Testis (tissue), 2 donors: ENCODE measurements at regions not wholly inside any gene's neighbourhood (a gene's known extent, or its start where the extent isn't known, plus 50 kb on each side); places are given as distances from the start of the nearest gene placed in this dataset.

Source experiments
- DNase-seq: peaks from one replicate; pipeline ENCODE4 v3.0.0-alpha.2; 2019
- H3K27ac ChIP-seq, 2 donors: fragments of 200-600 bp; sonication (generic); one replicate each; pipeline ENCODE4 v1.5.1; 2019
- H3K27me3 ChIP-seq: fragments of 200-600 bp; sonication (generic); one replicate; pipeline ENCODE4 v1.5.1; 2019
- H3K36me3 ChIP-seq: fragments of 200-600 bp; sonication (generic); one replicate; pipeline ENCODE4 v1.5.1; 2017; ENCODE audit warnings: low read depth; ENCODE audit errors: missing control alignments
- H3K4me1 ChIP-seq: fragments of 200-600 bp; sonication (generic); one replicate; pipeline ENCODE4 v1.5.1; 2019
- H3K4me3 ChIP-seq, 2 donors: fragments of 200-600 bp; sonication (generic); one replicate each; pipeline ENCODE4 v1.5.1; 2017 to 2019
- H3K9me3 ChIP-seq: fragments of 200-600 bp; sonication (generic); one replicate; pipeline ENCODE4 v1.5.1; 2017
- POLR2A ChIP-seq: fragments of 450-650 bp; IDR thresholded peaks from one replicate; pipeline ENCODE4 v1.6.1; 2017; ENCODE audit warnings: antibody characterized with exemption, mild to moderate bottlenecking, moderate library complexity
- WGBS, 2 donors: methylation state at CpG; one replicate each; pipeline ENCODE4 v1.1.5; 2018; 5-methylcytosine and 5-hydroxymethylcytosine counted together
- intact Hi-C: fragments of 100-400 bp; cut with DNase I; formaldehyde crosslinking; loops from one replicate; pipeline ENCODE4 v1.15.1; 2023; ENCODE audit warnings: low total_unique reads
- TF ChIP-seq, protein P1 (sequence below), 3 experiments: fragments of 450-650 bp in 2 of 3; fragments of 200-600 bp in 1 of 3; sonication (generic) in 1 of 3; IDR thresholded peaks; one replicate each; pipeline ENCODE4 v1.5.1; 2016 to 2019; ENCODE audit warnings: antibody characterized with exemption in 3 of 3, mild to moderate bottlenecking in 2 of 3, moderate library complexity in 1 of 3

- Histone ChIP-seq H3K36me3 (no peaks in the 10 kb centered on the region), H3K27ac (no peak overlapping the region), H3K4me1 (no peaks in the 10 kb centered on the region), H3K27me3 (no peaks in the 10 kb centered on the region), H3K4me3 (no peak overlapping the region), H3K9me3 (no peaks in the 10 kb centered on the region)
- DNase-seq = no peak
- intact Hi-C loops = no loop called here
- TF ChIP-seq, protein P1, sequence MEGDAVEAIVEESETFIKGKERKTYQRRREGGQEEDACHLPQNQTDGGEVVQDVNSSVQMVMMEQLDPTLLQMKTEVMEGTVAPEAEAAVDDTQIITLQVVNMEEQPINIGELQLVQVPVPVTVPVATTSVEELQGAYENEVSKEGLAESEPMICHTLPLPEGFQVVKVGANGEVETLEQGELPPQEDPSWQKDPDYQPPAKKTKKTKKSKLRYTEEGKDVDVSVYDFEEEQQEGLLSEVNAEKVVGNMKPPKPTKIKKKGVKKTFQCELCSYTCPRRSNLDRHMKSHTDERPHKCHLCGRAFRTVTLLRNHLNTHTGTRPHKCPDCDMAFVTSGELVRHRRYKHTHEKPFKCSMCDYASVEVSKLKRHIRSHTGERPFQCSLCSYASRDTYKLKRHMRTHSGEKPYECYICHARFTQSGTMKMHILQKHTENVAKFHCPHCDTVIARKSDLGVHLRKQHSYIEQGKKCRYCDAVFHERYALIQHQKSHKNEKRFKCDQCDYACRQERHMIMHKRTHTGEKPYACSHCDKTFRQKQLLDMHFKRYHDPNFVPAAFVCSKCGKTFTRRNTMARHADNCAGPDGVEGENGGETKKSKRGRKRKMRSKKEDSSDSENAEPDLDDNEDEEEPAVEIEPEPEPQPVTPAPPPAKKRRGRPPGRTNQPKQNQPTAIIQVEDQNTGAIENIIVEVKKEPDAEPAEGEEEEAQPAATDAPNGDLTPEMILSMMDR (IDR thresholded peaks at IDR 0.05) = no peak
- TF ChIP-seq POLR2A = no peak
- WGBS, 2 donors = 85 to 93% methylated on average over 2 of the region's 2 CpGs
Observed at GRCh38 chr5:155268770-155269425, 255.3 kb downstream of the KIF4B start.

DNA sequence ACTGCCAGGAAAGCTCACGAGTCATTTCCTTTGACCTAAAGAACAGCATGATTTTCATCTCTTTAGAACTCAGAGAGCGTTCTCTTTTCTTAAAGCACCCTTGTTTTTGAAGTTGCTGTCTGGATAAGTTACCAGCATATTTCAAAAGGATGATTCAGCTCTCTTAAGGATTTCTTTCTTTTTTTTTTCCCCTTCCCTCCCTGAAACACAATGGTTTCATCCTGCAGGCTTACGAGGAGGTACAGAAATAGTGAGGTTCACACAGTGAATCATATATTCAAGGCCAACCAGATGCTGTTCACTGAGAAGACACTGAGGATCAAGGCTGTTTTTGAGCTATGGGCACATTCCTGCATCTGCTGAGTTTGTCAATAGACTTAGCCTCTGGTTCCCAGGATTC lies 257.2 kb downstream of the KIF4B start:
- TF ChIP-seq, protein P1 (IDR thresholded peaks at IDR 0.05) = no peak
- TF ChIP-seq POLR2A = no peak
- no peaks in the 10 kb centered on the region for H3K36me3 ChIP-seq
- DNase-seq = no peak
- no peaks in the 10 kb centered on the region for H3K27me3 ChIP-seq
- H3K4me1 ChIP-seq = no peaks in the 10 kb centered on the region
- H3K4me3 ChIP-seq = no peak overlapping the region
- no peak overlapping the region for H3K27ac ChIP-seq
- H3K9me3 ChIP-seq = no peaks in the 10 kb centered on the region
- WGBS, 2 donors = 31 to 44% methylated on average over 3 of the region's 3 CpGs
- intact Hi-C loops = no loop called here

DNA sequence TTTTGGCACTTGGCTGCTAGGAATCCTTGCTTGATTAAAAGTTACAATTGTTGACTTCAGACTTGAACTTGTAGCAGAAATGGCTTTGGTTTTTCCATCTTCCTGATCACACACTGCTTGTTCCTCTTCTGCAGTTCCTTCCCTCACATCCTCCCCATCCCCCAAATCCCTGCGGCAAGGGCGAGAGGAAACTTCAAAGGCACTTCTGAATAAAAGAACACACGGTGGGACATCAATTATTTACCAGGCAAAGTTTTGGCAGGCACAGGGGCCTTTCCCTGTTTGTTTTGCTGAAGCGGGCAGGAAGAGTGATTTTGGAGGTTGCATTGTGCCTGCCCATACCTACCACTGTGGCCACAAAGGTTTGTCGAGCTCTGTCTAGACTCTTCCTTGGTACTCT lies 260.9 kb downstream of the KIF4B start:
- WGBS, 2 donors = 57 to 78% methylated on average over 4 to 5 of the region's 5 CpGs
- Histone ChIP-seq H3K27me3 (no peaks in the 10 kb centered on the region), H3K36me3 (no peaks in the 10 kb centered on the region), H3K4me3 (no peak overlapping the region), H3K9me3 (no peaks in the 10 kb centered on the region), H3K27ac (no peak overlapping the region), H3K4me1 (no peaks in the 10 kb centered on the region)
- no peak for DNase-seq
- intact Hi-C loops = no loop called here
- TF ChIP-seq, protein P1 (IDR thresholded peaks at IDR 0.05) = no peak
- TF ChIP-seq POLR2A = no peak

GRCh38 chr5:155275222-155275621 lies 261.7 kb downstream of the KIF4B start:
- Histone ChIP-seq H3K27me3 (no peaks in the 10 kb centered on the region), H3K4me1 (no peaks in the 10 kb centered on the region), H3K4me3 (no peak overlapping the region), H3K9me3 (no peaks in the 10 kb centered on the region), H3K27ac (no peak overlapping the region), H3K36me3 (no peaks in the 10 kb centered on the region)
- intact Hi-C loops = no loop called here
- WGBS, 2 donors = 90 to 94% methylated on average over 6 of the region's 6 CpGs
- DNase-seq = no peak
- TF ChIP-seq, protein P1 (IDR thresholded peaks at IDR 0.05) = no peak
- no peak for TF ChIP-seq POLR2A

DNA sequence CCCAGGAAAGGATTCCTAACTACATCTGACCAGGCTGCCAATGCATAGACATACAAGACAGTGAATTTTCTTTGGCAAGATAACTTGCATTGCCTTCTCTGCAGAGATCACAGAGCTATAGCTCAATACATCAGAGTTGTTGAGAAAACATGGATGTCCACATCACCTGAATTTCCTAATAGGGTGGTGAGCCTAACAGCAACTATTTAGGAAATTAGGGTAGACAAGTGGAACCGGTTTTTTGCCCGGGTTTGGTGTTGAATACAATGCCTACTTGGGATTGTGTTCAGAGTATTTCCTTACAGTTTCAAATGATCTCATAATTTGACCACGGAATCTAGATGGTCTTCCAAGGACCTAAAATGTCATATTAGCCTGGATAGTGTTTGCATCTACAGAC lies 262.7 kb downstream of the KIF4B start:
- Histone ChIP-seq H3K27ac (no peak overlapping the region), H3K36me3 (no peaks in the 10 kb centered on the region), H3K9me3 (no peaks in the 10 kb centered on the region), H3K4me1 (no peaks in the 10 kb centered on the region), H3K4me3 (no peak overlapping the region), H3K27me3 (no peaks in the 10 kb centered on the region)
- intact Hi-C loops = no loop called here
- DNase-seq = no peak
- 92 to 100% methylated on average over 3 of the region's 3 CpGs for WGBS, 2 donors
- TF ChIP-seq, protein P1 (IDR thresholded peaks at IDR 0.05) = no peak
- TF ChIP-seq POLR2A = no peak
